HG02642 (cell line): ENCODE measurements at regions not wholly inside any gene's neighbourhood (a gene's known extent, or its start where the extent isn't known, plus 50 kb on each side); places are given as distances from the start of the nearest gene placed in this dataset.

ENCODE experiments used
- ATAC-seq: cut with Tn5 transposase; IDR thresholded peaks from one replicate; pipeline ENCODE4 v1.9.1; 2021; ENCODE audit warnings: mild to moderate bottlenecking; ENCODE audit not compliant: unreplicated experiment, poor library complexity

GRCh38 chr13:76754414-76754813 is 131.8 kb downstream of the KCTD12 start:
- ATAC-seq = no peak

GRCh38 chr13:76751278-76751677 is 134.9 kb downstream of the KCTD12 start:
- no peak for ATAC-seq

DNA sequence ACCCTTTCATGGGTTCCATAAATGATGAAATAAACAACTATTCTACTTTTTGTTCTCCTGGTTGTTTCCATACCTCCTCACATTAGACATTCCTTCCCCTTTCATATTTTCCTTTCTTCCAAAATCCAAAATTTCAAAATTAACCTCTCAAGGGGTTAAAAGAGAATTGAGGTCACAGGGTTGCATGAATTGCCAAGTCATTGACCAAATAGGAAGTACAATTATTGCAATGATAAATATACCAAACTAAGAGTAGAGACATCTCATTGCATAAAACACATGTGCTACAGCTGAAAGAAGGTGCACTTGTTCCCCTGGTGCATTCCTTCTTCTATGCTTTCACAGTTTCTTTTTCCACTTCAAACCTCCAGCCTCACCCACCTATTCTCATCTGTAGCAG is 136.1 kb downstream of the KCTD12 start:
- no peak for ATAC-seq

DNA sequence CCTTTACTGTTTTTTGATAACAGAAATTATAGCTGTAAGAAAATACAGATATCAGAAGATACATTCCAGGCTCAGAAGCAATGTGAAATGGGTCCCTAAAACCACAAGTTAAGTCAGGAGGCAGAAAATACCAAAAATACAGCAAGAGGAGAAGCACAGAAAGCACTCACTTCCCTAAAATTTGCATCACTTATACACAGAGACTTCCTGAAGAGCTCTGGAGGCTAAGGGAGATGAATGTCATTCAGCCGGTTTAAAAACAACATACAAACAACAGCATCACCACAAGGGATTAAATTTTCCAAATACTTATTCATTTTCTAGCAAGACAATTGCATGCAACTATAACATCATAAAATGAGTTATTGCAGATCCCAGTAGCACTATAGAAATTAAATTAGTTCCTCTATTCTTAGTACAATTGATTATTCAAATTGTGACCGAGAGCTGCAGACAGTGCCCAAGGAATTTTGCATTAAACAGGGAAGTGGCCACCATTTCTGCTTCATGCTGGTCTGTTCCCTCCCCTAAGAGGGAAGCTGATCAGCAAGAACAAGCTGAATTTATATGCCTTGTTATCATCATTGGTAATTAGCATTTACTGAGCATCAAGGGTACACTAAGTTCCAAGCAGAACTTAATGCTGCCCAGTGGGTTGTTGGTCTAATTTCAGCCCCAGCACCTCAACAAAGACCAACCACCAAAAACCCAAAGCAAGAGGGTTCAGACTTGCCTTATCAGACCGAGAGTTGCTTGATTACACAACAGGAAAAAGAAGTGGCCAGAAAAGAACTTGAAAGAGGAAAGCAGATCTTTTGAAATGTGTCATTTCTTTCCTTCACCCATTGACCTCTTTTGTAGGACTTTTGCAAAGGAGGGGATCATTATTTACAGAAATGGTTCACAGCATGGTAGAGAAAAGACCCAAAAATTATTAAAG is 140.7 kb downstream of the KCTD12 start:
- peak; percentile 84 for ATAC-seq

DNA sequence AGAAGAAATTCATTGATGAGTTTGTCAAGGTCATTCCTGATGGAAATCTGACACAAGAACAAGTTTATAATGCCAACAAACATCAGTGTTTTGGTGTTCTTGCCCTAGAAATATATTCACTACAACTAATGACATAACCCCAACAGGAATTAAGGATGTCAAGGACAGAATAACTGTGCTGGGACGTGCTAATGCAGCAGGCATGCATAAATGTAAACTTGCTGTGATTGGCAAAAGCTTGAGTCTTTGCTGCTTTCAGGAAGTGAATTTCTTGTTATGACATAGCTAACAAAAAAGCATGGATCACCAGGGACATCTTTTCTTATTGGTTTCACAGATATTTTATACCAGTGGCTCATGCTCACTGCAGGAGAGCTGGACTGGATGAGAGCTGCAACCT is 144.6 kb downstream of the KCTD12 start:
- ATAC-seq = no peak

GRCh38 chr13:76741046-76741445 is 145.2 kb downstream of the KCTD12 start:
- no peak for ATAC-seq

DNA sequence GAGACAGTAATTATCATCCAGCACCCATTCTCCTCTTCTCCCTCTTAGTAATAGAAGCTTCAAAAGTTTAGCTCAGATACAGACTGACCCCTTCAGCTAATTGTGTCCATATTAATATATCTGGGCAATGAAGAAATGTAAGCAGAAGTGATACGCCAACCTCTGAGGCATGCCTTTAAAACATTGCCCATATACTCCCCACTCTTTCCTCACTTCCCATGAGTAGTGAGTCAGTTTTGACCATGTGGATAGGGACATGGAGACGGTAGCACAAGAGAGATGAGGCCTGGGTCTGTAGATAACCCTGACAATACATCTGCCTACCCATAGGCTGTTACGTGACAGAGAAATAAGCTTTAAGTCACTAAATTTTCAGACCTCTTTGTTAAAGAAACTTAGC is 147.6 kb downstream of the KCTD12 start:
- ATAC-seq = no peak

- no peak for ATAC-seq
Measured at GRCh38 chr13:76737526-76737925, 148.7 kb downstream of the KCTD12 start.

- ATAC-seq = no peak
Measured at GRCh38 chr13:76735641-76736040, 150.6 kb downstream of the KCTD12 start.

- no peak for ATAC-seq
Measured at GRCh38 chr13:76733671-76734070, 152.5 kb downstream of the KCTD12 start.

GRCh38 chr13:76732367-76732766 is 153.8 kb downstream of the KCTD12 start:
- ATAC-seq = no peak

DNA sequence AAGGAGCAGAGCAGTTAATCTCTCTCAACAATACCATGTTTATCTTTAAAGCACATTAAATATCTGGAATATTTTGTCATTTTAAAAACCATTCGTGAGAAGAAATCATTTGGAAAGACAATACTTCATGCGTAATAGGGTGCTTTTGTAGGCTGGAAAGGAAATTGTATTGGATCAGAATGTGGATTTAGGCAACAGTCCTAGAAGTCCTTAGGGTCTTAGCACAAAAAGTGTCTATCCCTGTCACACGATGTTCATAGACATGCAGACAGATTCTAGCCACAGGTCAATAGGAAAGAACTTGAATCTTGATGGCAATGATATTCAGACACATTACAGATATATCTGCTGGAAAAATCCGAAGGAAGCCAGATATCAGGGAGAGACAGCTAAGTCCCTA is 156.0 kb downstream of the KCTD12 start:
- ATAC-seq = no peak

GRCh38 chr13:76729691-76730090 is 156.5 kb downstream of the KCTD12 start:
- no peak for ATAC-seq

DNA sequence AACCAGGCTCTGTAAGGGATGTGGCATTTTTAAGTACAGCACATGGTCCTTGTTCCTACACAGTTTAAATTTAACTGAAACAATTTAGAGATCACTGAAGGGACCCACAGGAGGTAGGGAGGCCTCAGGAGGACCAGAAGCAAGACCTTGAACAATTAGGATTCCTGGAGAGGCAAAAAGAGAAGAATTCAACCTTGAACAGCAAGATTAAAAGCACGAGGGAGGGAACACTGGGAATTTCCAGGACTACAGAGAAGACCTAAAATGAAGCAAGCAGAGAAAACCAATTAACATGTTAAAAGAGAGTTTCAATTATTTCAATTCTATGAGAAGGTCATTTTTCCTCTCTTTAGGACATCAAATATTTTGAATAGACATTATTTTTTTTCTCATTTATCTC is 160.3 kb downstream of the KCTD12 start:
- no peak for ATAC-seq

- no peak for ATAC-seq
Measured at GRCh38 chr13:76725211-76725610, 161.0 kb downstream of the KCTD12 start.

- no peak for ATAC-seq
Measured at GRCh38 chr13:76724421-76724820, 161.8 kb downstream of the KCTD12 start.

DNA sequence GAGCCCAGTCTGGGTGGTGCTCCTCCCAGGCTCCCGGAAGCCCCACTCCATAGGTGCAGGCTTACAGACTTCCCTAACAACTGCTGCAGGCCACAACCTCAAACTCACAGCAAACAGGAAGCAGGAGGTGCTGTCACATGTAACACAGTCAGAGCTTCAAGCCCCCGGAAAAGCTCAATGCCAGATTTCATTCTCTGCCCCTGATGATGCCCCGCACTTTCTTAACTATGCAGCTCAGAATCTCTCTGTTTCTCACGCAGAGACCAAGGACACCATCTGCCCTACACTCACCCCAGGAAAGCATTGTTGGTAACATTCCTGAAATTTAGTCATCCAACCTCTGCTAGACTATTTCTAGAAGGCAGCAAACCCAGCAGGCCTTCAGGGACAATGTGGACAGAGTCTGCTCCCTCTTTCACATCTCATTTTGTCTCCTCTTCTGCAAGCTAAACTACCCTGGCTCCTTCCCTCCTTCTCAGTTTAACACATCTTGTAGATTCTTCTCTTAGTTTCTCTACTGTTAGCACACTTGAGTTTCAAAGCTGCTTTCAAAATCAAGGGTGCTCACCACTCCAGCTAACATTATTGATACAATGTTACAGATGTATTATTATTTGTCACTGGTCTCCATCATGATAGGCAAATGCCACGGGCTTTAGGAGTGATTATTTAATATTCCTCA is 162.5 kb downstream of the KCTD12 start:
- peak; percentile 69 for ATAC-seq

DNA sequence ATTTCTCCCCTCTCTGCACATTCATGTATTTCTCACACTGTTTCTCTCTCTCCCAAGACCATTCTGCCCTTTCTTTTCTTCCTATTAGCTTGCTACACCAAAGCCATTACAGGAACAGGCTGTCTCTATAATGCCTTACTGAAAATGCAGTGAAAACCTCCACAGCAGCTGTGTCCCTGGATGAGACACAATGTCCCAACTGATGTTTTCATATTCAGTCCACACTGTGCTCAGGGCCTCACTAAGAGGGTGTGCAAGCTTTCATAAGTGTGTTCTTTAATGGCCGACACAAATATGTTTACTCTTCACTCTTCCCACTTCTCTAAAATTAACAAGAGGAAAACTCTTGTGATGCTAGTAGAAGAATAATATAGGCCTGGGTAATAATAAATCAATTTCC is 163.4 kb downstream of the KCTD12 start:
- ATAC-seq = no peak

GRCh38 chr13:76720821-76721220 is 165.4 kb downstream of the KCTD12 start:
- no peak for ATAC-seq

- no peak for ATAC-seq
Measured at GRCh38 chr13:76720416-76720815, 165.8 kb downstream of the KCTD12 start.

GRCh38 chr13:76719955-76720354 is 166.2 kb downstream of the KCTD12 start:
- ATAC-seq = no peak

DNA sequence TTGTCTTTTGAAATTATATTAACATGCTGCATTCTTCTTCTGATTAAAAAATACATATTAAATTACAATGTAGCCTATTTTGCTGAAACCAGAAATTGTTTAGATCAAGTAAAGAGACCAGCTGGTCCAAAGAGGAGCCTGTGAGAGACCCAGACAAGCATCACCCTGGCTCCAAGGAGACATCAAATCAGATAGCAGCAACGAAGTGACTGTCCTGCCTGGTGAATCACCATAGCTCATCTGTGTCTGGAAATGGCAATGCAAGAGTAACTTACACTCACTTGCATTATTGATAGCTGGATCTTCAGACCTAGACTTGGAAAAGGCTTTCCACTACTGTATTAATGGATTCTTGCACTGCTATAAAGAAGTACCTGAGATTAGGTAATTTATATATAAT is 169.1 kb downstream of the KCTD12 start:
- ATAC-seq = no peak
